WI38 (cell line): ENCODE measurements at regions not wholly inside any gene's neighbourhood (a gene's known extent, or its start where the extent isn't known, plus 50 kb on each side); places are given as distances from the start of the nearest gene placed in this dataset.

ENCODE experiments used
- H3K4me3 ChIP-seq: 2 replicates; pipeline ENCODE4 v1.5.1; 2011; ENCODE audit warnings: low read depth, mild to moderate bottlenecking, control low read depth, low read length
- TF ChIP-seq, protein P1 (sequence below): IDR thresholded peaks from 2 replicates; pipeline ENCODE4 v1.5.1; 2012; ENCODE audit warnings: low read depth, mild to moderate bottlenecking, control low read depth, low read length

DNA sequence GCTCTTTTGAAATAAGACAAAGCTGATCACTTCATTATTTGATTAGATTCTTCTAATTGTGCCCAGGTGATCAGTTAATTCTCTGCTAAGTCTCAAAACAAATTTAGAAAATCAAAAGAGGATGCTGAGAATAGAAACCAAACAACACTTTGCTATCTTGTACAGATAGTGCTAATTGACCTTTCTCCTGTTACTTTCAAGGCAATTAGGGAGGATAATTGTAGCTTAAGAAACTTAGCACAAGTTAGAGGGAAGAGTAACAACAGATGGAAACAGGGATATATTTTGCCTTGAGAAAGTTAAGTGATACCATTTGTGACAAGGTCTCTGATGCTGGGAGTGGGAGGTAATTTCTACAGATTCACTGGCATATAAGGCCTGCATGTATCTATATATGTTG lies 344.8 kb upstream of the GRM7 start:
- TF ChIP-seq, protein P1, sequence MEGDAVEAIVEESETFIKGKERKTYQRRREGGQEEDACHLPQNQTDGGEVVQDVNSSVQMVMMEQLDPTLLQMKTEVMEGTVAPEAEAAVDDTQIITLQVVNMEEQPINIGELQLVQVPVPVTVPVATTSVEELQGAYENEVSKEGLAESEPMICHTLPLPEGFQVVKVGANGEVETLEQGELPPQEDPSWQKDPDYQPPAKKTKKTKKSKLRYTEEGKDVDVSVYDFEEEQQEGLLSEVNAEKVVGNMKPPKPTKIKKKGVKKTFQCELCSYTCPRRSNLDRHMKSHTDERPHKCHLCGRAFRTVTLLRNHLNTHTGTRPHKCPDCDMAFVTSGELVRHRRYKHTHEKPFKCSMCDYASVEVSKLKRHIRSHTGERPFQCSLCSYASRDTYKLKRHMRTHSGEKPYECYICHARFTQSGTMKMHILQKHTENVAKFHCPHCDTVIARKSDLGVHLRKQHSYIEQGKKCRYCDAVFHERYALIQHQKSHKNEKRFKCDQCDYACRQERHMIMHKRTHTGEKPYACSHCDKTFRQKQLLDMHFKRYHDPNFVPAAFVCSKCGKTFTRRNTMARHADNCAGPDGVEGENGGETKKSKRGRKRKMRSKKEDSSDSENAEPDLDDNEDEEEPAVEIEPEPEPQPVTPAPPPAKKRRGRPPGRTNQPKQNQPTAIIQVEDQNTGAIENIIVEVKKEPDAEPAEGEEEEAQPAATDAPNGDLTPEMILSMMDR, result no peak
- H3K4me3 ChIP-seq, result no peak overlapping the region

DNA sequence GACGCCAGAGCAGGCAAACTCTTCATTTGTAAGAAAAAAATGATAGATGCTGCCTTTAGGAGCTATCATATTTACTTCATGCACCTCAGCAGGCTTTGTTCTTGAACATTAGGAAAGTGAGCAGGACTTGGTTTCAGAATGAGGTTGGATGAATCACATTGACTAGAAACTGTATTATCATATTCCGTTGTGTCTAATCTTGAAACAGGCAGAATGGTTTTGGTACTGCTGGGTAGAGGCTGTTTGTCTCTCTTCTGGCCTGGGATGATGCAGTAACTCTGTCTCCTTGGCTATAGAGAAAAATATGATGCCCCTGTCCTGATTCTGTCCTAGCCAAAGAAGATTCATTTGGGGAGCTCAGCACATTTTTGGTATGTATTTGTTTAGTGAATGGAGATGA lies 344.2 kb upstream of the GRM7 start:
- H3K4me3 ChIP-seq, result no peak overlapping the region
- TF ChIP-seq, protein P1, result no peak

DNA sequence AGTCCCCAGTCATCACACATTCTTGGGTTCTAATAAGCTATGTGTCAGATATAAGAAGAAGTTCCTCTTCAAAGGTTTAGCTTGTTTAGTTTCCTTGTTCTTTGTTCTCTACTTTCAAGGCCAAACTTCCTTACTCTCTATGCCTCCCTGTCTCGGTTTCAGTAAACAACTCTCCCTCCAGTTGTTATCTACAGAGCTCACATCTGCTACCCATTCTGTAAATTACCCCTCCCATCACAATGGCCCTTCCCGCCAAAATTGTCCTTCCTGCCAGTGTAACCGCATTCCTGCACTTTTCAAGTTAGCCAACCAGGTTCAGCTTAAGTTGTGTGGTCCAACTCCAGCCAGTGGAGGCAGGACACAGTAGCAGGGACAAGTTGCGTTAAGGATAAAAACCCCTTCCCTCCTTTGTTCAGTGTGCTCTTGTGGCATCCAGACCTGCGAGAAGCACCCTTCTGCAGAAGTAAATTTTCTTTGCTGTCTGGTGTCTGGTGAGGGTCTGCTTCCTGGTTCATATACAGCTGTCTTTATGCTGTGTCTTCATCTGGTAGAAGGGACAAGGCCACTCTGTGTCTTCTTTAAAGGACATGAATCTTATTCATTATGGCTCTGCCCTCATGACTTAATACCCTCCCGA lies 342.1 kb upstream of the GRM7 start:
- TF ChIP-seq, protein P1, result no peak
- no peak overlapping the region for H3K4me3 ChIP-seq

DNA sequence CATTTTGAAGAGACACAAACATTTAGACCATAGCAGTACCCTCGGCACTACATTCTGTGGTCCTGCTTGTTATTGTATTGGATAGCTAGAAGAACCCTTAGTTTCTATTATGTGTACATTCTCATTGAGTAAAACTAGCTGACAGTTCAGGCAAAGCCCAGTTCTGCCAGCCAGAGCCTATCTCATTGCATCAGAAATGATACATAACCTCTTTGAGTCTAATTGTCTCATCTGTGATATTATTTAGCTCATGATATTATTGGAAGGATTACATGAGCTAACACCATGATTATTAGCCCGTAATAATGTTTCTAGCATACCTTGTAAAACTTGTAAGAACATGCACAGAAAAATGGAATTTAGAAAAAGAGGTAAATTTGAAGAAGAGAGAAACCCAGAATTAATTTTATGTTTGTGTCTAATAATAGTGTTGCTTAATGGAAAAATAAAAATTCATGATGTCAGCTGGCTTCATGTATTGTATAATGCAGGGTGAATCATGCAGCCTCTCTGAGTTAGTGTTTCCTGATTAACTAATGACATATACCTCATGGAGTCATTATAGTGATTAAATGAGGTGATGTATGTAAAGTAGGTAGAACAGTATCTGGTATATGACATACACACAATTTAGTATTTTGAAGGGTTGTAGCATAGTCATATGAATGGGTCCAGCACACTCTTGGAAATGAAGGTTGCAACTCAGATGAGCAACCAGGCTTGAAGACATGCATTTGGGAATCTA lies 339.4 kb upstream of the GRM7 start:
- no peak overlapping the region for H3K4me3 ChIP-seq
- TF ChIP-seq, protein P1, result no peak

DNA sequence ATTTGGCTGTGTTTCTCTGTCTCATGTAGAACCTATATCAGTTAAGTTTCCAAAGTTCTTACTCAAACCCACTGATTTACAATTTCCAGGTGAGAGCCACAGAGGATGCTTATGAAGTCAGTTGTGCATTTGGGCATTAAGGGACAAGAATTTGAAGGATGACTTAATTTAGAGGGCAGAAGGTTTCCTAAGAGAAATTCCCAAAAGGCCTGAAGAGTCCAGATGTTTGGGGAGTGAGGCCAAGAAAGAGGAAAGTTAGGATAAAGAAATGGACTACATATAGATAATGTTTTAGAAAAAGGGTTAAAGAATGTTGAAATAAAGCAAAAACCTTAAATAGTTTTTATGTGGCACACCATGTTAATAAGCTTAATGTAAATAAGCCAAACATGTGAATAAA lies 338.7 kb upstream of the GRM7 start:
- H3K4me3 ChIP-seq, result no peak overlapping the region
- TF ChIP-seq, protein P1, result no peak

DNA sequence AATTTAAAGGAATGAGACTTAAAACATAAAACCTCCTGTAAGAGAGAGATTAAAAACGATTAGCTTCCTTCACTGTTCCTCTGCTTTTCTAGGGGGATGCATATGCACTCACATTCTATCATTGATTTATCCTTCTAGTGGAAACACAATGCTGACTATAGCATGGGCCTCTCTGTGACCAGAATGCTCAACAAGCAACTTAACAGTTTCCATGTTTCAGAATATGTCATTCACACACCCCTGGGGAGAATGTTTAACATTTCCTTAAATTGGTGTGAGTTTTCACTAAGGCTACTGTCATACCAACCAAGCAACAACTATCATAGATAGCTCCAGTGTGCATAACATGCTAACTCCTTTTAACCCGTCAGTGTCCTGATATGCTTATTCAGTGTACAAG lies 337.9 kb upstream of the GRM7 start:
- TF ChIP-seq, protein P1, result no peak

DNA sequence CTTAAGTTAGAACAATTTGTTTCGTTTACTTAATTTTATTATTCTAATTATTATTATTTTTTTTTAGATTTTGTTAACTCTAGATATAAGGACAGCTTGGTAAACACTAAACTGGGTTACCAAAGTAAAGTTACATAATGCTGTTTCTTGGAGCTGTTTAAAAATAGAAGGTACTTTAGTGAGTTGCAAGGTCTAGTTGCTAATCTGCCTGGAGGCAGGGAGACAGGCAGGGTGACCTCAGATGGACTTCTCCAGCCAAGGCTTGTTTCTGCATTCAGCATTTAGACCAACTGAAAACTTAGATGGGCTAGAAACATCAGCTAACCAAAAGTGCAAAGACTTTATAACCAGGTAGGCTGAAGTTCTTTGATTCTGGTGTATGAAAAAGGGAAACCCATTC lies 336.4 kb upstream of the GRM7 start:
- TF ChIP-seq, protein P1, result no peak
- H3K4me3 ChIP-seq, result no peak overlapping the region

More for the DNA sequence above, 337.9 kb upstream of the GRM7 start:
- H3K4me3 ChIP-seq, result no peak overlapping the region
